ENCODE measurements at regions not wholly inside any gene's neighbourhood (a gene's known extent, or its start where the extent isn't known, plus 50 kb on each side); places are given as distances from the start of the nearest gene placed in this dataset.

DNA sequence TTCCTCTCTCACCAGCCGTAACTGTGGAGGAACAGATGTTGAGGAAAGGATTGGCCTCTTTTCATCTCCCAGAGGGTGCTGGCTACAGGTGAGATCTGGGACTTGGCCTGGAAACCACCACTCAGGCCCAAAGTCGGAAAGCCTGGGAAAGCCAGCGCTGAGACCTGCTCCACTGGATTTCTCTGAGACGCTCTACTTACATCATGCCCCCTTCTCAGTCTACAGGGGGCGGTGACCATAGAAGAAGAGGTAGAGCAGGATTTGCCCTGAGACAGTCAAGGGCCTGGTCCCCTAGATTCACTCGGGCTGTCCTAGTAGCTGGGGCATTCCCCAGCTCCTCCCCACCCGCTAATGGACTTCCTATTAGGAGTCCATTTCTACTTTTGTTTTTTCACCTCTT lies 80.9 kb downstream of the C3orf38 start (continued):
- TF ChIP-seq, protein P1, sequence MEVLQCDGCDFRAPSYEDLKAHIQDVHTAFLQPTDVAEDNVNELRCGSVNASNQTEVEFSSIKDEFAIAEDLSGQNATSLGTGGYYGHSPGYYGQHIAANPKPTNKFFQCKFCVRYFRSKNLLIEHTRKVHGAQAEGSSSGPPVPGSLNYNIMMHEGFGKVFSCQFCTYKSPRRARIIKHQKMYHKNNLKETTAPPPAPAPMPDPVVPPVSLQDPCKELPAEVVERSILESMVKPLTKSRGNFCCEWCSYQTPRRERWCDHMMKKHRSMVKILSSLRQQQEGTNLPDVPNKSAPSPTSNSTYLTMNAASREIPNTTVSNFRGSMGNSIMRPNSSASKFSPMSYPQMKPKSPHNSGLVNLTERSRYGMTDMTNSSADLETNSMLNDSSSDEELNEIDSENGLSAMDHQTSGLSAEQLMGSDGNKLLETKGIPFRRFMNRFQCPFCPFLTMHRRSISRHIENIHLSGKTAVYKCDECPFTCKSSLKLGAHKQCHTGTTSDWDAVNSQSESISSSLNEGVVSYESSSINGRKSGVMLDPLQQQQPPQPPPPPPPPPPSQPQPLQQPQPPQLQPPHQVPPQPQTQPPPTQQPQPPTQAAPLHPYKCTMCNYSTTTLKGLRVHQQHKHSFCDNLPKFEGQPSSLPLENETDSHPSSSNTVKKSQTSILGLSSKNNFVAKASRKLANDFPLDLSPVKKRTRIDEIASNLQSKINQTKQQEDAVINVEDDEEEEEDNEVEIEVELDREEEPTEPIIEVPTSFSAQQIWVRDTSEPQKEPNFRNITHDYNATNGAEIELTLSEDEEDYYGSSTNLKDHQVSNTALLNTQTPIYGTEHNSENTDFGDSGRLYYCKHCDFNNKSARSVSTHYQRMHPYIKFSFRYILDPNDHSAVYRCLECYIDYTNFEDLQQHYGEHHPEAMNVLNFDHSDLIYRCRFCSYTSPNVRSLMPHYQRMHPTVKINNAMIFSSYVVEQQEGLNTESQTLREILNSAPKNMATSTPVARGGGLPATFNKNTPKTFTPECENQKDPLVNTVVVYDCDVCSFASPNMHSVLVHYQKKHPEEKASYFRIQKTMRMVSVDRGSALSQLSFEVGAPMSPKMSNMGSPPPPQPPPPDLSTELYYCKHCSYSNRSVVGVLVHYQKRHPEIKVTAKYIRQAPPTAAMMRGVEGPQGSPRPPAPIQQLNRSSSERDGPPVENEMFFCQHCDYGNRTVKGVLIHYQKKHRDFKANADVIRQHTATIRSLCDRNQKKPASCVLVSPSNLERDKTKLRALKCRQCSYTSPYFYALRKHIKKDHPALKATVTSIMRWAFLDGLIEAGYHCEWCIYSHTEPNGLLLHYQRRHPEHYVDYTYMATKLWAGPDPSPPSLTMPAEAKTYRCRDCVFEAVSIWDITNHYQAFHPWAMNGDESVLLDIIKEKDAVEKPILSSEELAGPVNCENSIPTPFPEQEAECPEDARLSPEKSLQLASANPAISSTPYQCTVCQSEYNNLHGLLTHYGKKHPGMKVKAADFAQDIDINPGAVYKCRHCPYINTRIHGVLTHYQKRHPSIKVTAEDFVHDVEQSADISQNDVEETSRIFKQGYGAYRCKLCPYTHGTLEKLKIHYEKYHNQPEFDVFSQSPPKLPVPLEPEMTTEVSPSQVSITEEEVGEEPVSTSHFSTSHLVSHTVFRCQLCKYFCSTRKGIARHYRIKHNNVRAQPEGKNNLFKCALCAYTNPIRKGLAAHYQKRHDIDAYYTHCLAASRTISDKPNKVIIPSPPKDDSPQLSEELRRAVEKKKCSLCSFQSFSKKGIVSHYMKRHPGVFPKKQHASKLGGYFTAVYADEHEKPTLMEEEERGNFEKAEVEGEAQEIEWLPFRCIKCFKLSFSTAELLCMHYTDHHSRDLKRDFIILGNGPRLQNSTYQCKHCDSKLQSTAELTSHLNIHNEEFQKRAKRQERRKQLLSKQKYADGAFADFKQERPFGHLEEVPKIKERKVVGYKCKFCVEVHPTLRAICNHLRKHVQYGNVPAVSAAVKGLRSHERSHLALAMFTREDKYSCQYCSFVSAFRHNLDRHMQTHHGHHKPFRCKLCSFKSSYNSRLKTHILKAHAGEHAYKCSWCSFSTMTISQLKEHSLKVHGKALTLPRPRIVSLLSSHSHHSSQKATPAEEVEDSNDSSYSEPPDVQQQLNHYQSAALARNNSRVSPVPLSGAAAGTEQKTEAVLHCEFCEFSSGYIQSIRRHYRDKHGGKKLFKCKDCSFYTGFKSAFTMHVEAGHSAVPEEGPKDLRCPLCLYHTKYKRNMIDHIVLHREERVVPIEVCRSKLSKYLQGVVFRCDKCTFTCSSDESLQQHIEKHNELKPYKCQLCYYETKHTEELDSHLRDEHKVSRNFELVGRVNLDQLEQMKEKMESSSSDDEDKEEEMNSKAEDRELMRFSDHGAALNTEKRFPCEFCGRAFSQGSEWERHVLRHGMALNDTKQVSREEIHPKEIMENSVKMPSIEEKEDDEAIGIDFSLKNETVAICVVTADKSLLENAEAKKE (CRISPR knock-in tag; IDR thresholded peaks at IDR 0.05), result no peak
- TF ChIP-seq EZH2 (IDR thresholded peaks at IDR 0.05; ENCODE audit: low read depth, unreplicated experiment), result no peak

DNA sequence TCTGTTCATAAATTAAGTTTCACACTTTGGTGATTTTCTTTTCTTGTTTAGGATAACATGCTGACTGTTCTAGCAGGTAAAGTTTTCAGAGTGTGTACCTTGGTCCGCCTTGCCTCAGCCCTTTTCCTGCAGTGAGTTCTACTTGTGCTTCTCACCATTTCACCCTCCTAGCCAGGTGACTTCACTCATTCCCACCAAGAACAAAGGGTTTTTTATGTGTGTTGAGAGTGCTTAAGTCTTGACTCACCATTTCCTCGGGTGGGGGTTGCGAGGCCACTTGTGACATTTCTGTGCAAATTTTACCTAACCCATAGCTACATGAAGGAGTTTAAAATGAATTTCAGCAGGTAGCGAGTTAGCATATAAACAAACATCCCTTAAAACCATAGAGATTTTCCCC lies 81.4 kb downstream of the C3orf38 start:
- Histone ChIP-seq H3K27ac (ENCODE audit: low read depth) (no peak overlapping the region), H2AFZ (0 out of 2 replicates have a peak overlapping the region, but pooled peaks have one; percentile 14), H3F3A (replicated peaks; ENCODE audit: low read depth) (no peaks in the 10 kb centered on the region), H4K20me1 (replicated peaks; ENCODE audit: insufficient read depth) (no peaks in the 10 kb centered on the region), H3K79me2 (replicated peaks; ENCODE audit: insufficient read depth) (no peaks in the 10 kb centered on the region), H3K4me2 (no peak overlapping the region), H3K4me1 (ENCODE audit: insufficient read depth) (no peaks in the 10 kb centered on the region), H3K36me3 (ENCODE audit: insufficient read depth) (no peaks in the 10 kb centered on the region), H3K9me2 (ENCODE audit: insufficient read depth) (peaks cover 9% of the 10 kb centered on the region; the same call in 1 of the 2 replicates), H3K27me3 (ENCODE audit: insufficient read depth) (no peaks in the 10 kb centered on the region), H3K4me3 (no peak overlapping the region)
- DNase-seq (ENCODE audit: low spot score) (peak; percentile 8), ATAC-seq (no peak)
- peaks cover 5% of the 10 kb centered on the region; the same call in 1 of the 3 replicates for H3K4me1 Mint-ChIP-seq
- no peak overlapping the region for H3K4me3 Mint-ChIP-seq
- TF ChIP-seq, protein P2, sequence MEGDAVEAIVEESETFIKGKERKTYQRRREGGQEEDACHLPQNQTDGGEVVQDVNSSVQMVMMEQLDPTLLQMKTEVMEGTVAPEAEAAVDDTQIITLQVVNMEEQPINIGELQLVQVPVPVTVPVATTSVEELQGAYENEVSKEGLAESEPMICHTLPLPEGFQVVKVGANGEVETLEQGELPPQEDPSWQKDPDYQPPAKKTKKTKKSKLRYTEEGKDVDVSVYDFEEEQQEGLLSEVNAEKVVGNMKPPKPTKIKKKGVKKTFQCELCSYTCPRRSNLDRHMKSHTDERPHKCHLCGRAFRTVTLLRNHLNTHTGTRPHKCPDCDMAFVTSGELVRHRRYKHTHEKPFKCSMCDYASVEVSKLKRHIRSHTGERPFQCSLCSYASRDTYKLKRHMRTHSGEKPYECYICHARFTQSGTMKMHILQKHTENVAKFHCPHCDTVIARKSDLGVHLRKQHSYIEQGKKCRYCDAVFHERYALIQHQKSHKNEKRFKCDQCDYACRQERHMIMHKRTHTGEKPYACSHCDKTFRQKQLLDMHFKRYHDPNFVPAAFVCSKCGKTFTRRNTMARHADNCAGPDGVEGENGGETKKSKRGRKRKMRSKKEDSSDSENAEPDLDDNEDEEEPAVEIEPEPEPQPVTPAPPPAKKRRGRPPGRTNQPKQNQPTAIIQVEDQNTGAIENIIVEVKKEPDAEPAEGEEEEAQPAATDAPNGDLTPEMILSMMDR (conservative IDR thresholded peaks at IDR 0.05; ENCODE audit: low read depth in 2 of 2), result no peak
- no peak for TF ChIP-seq JUNB (IDR thresholded peaks at IDR 0.05; ENCODE audit: unreplicated experiment)
- peak overlapping the region; percentile 80; the same call in 1 of the 2 replicates for H3K27ac Mint-ChIP-seq
- H3K27me3 Mint-ChIP-seq (ENCODE audit: insufficient read depth, low read depth, poor library complexity), result no peaks in the 10 kb centered on the region
- H3K9me3 Mint-ChIP-seq, result no peaks in the 10 kb centered on the region
- H3K36me3 Mint-ChIP-seq (ENCODE audit: low read depth), result no peaks in the 10 kb centered on the region

All from GM23338 (cell line).